BLaER1 treated with 17β-estradiol and CSF1 and Interleukin-3, amounts not matched to agents 10 nM and 100 nM (cell line): ENCODE measurements at regions not wholly inside any gene's neighbourhood (a gene's known extent, or its start where the extent isn't known, plus 50 kb on each side); places are given as distances from the start of the nearest gene placed in this dataset.
A peak's percentile ranks its signal among the peaks of the same experiment; 100 is the strongest.

Experiments used
- H3K27ac ChIP-seq, 11 experiments: shearing (Covaris generic); formaldehyde crosslinking; 2 replicates each; pipeline ENCODE4 v1.8.1; 2022
- H3K27me3 ChIP-seq, 11 experiments: shearing (Covaris generic); formaldehyde crosslinking; 2 replicates each; pipeline ENCODE4 v1.8.1; 2022
- H3K36me3 ChIP-seq, 11 experiments: shearing (Covaris generic); formaldehyde crosslinking; 2 replicates each; pipeline ENCODE4 v1.8.1; 2022
- H3K4me1 ChIP-seq, 10 experiments: shearing (Covaris generic); formaldehyde crosslinking; 2 replicates each; pipeline ENCODE4 v1.8.1; 2022
- H3K4me2 ChIP-seq, 11 experiments: shearing (Covaris generic); formaldehyde crosslinking; 2 replicates each; pipeline ENCODE4 v1.8.1; 2022
- H3K4me3 ChIP-seq, 10 experiments: shearing (Covaris generic); formaldehyde crosslinking; 2 replicates each; pipeline ENCODE4 v1.8.1; 2022
- H3K9ac ChIP-seq, 11 experiments: shearing (Covaris generic); formaldehyde crosslinking; 2 replicates each; pipeline ENCODE4 v1.8.1; 2022
- H3K9me3 ChIP-seq, 11 experiments: shearing (Covaris generic); formaldehyde crosslinking; replicated peaks in 1 of 11; 2 replicates each; pipeline ENCODE4 v1.8.1; 2022
- H4K20me1 ChIP-seq, 11 experiments: shearing (Covaris generic); formaldehyde crosslinking; 2 replicates each; pipeline ENCODE4 v1.8.1; 2022
- Cebpa-rat ChIP-seq, 11 experiments: shearing (Covaris generic); IDR thresholded peaks; 2 replicates each; pipeline ENCODE4 v1.8.1; 2022

GRCh38 chr12:126949558-126949957, 1317.4 kb upstream of the TMEM132C start:
- peak overlapping the region in 10 of 11 experiments; percentile 16 to 99 (median 88); a peak in 17 of 22 replicates for H3K27ac ChIP-seq
- no peaks in the 10 kb centered on the region for H3K27me3 ChIP-seq
- H3K9ac ChIP-seq = peak overlapping the region in 9 of 11 experiments; percentile 19 to 90 (median 74); a peak in 17 of 22 replicates
- peak overlapping the region; percentile 59 to 94 (median 80); a peak in 21 of 22 replicates for H3K4me2 ChIP-seq
- no peaks in the 10 kb centered on the region for H4K20me1 ChIP-seq
- H3K9me3 ChIP-seq = peaks cover 0 to 15% (median 6%) of the 10 kb centered on the region in 11 experiments; a peak in 12 of 22 replicates
- peaks cover 22 to 74% (median 68%) of the 10 kb centered on the region in 10 experiments for H3K4me1 ChIP-seq
- peak in 1 of 11 experiments; percentile 26; a peak in 2 of 22 replicates for TF ChIP-seq Cebpa-rat (IDR thresholded peaks at IDR 0.05)
- no peaks in the 10 kb centered on the region for H3K36me3 ChIP-seq
- H3K4me3 ChIP-seq = peak overlapping the region in 5 of 10 experiments; percentile 19 to 36 (median 27); a peak in 7 of 20 replicates

- H3K9ac ChIP-seq = peak overlapping the region in 10 of 11 experiments; percentile 2 to 90 (median 72); a peak in 17 of 22 replicates
These were observed 1316.7 kb upstream of the TMEM132C start for GRCh38 chr12:126950266-126950665.

GRCh38 chr12:126952096-126953007, 1314.6 kb upstream of the TMEM132C start:
- Histone ChIP-seq H3K36me3 (peaks cover 0 to 14% (median 0%) of the 10 kb centered on the region in 11 experiments; a peak in 2 of 22 replicates), H3K4me3 (no peak overlapping the region), H3K4me1 (peaks cover 22 to 65% (median 61%) of the 10 kb centered on the region in 10 experiments), H3K9ac (peak overlapping the region in 5 of 11 experiments; percentile 38 to 90 (median 59); a peak in 8 of 22 replicates), H3K4me2 (peak overlapping the region in 10 of 11 experiments; percentile 18 to 91 (median 80); a peak in 18 of 22 replicates), H4K20me1 (no peaks in the 10 kb centered on the region), H3K27ac (peak overlapping the region in 8 of 11 experiments; percentile 5 to 99 (median 94); a peak in 15 of 22 replicates), H3K27me3 (no peaks in the 10 kb centered on the region), H3K9me3 (peaks cover 5 to 40% (median 27%) of the 10 kb centered on the region in 11 experiments; a peak in 17 of 22 replicates)
- TF ChIP-seq Cebpa-rat (IDR thresholded peaks at IDR 0.05) = no peak

More at GRCh38 chr12:126950266-126950665, 1316.7 kb upstream of the TMEM132C start:
- Histone ChIP-seq H3K4me2 (peak overlapping the region; percentile 59 to 94 (median 80)), H4K20me1 (no peaks in the 10 kb centered on the region), H3K4me3 (peak overlapping the region in 5 of 10 experiments; percentile 16 to 36 (median 31); a peak in 8 of 20 replicates), H3K9me3 (peaks cover under 1 to 22% (median 12%) of the 10 kb centered on the region in 11 experiments; a peak in 15 of 22 replicates), H3K36me3 (no peaks in the 10 kb centered on the region), H3K27ac (peak overlapping the region in 10 of 11 experiments; percentile 16 to 99 (median 88); a peak in 19 of 22 replicates), H3K4me1 (peaks cover 22 to 67% (median 62%) of the 10 kb centered on the region in 10 experiments), H3K27me3 (no peaks in the 10 kb centered on the region)
- peak in 7 of 11 experiments; percentile 26 to 97 (median 95); a peak in 12 of 22 replicates for TF ChIP-seq Cebpa-rat (IDR thresholded peaks at IDR 0.05)

- Histone ChIP-seq H3K27me3 (no peaks in the 10 kb centered on the region), H3K4me1 (peaks cover 22 to 54% (median 50%) of the 10 kb centered on the region in 10 experiments), H3K9me3 (peaks cover 5 to 40% (median 27%) of the 10 kb centered on the region in 11 experiments; a peak in 17 of 22 replicates), H3K9ac (0 out of 22 replicates have a peak overlapping the region, but pooled peaks of 1 of the 11 experiments have one; percentile 90), H3K4me2 (peak overlapping the region in 9 of 11 experiments; percentile 14 to 91 (median 79); a peak in 12 of 22 replicates), H3K4me3 (0 out of 20 replicates have a peak overlapping the region, but pooled peaks of 1 of the 10 experiments have one; percentile 13), H3K36me3 (peaks cover 0 to 14% (median 0%) of the 10 kb centered on the region in 11 experiments; a peak in 2 of 22 replicates), H4K20me1 (no peaks in the 10 kb centered on the region), H3K27ac (peak overlapping the region in 6 of 11 experiments; percentile 84 to 99 (median 96); a peak in 10 of 22 replicates)
- TF ChIP-seq Cebpa-rat (IDR thresholded peaks at IDR 0.05) = no peak
These were observed 1313.5 kb upstream of the TMEM132C start for GRCh38 chr12:126953365-126953889.

- Histone ChIP-seq H3K27me3 (no peaks in the 10 kb centered on the region), H3K27ac (peak overlapping the region in 7 of 11 experiments; percentile 44 to 77 (median 62); a peak in 12 of 22 replicates), H4K20me1 (no peaks in the 10 kb centered on the region), H3K4me3 (no peak overlapping the region), H3K9ac (peak overlapping the region in 3 of 11 experiments; percentile 29 to 55 (median 51); a peak in 4 of 22 replicates), H3K4me1 (peaks cover 11 to 37% (median 30%) of the 10 kb centered on the region in 10 experiments), H3K9me3 (peaks cover 5 to 41% (median 30%) of the 10 kb centered on the region in 11 experiments; a peak in 21 of 22 replicates), H3K4me2 (peak overlapping the region; percentile 58 to 82 (median 70); a peak in 21 of 22 replicates), H3K36me3 (peaks cover 0 to 14% (median 0%) of the 10 kb centered on the region in 11 experiments; a peak in 2 of 22 replicates)
- TF ChIP-seq Cebpa-rat (IDR thresholded peaks at IDR 0.05) = no peak
These were observed 1306.7 kb upstream of the TMEM132C start for GRCh38 chr12:126960221-126960620.

- H3K9me3 ChIP-seq = peaks cover 5 to 36% (median 25%) of the 10 kb centered on the region in 11 experiments; a peak in 21 of 22 replicates
- peak overlapping the region in 7 of 11 experiments; percentile 8 to 55 (median 29); a peak in 9 of 22 replicates for H3K9ac ChIP-seq
- H3K36me3 ChIP-seq = peaks cover 0 to 13% (median 0%) of the 10 kb centered on the region in 11 experiments; a peak in 2 of 22 replicates
- H3K27ac ChIP-seq = peak overlapping the region in 8 of 11 experiments; percentile 34 to 77 (median 62); a peak in 15 of 22 replicates
- no peaks in the 10 kb centered on the region for H3K27me3 ChIP-seq
- H3K4me3 ChIP-seq = peak overlapping the region in 2 of 10 experiments; percentile 25 to 37; a peak in 2 of 20 replicates
- H3K4me1 ChIP-seq = peaks cover 11 to 42% (median 35%) of the 10 kb centered on the region in 10 experiments
- peak overlapping the region; percentile 58 to 82 (median 70) for H3K4me2 ChIP-seq
- no peaks in the 10 kb centered on the region for H4K20me1 ChIP-seq
- TF ChIP-seq Cebpa-rat (IDR thresholded peaks at IDR 0.05) = no peak
These were observed 1306.3 kb upstream of the TMEM132C start for GRCh38 chr12:126960709-126961108.

GRCh38 chr12:126963825-126964224, 1303.1 kb upstream of the TMEM132C start:
- TF ChIP-seq Cebpa-rat (IDR thresholded peaks at IDR 0.05) = no peak
- H3K4me1 ChIP-seq = peaks cover 15 to 62% (median 52%) of the 10 kb centered on the region in 10 experiments
- no peak overlapping the region for H3K4me3 ChIP-seq
- H3K9me3 ChIP-seq = peaks cover 5 to 26% (median 17%) of the 10 kb centered on the region in 11 experiments; a peak in 17 of 22 replicates
- no peaks in the 10 kb centered on the region for H3K27me3 ChIP-seq
- H3K27ac ChIP-seq = peak overlapping the region in 6 of 11 experiments; percentile 58 to 87 (median 79); a peak in 10 of 22 replicates
- no peak overlapping the region for H3K4me2 ChIP-seq
- H3K9ac ChIP-seq = no peak overlapping the region
- no peaks in the 10 kb centered on the region for H3K36me3 ChIP-seq
- H4K20me1 ChIP-seq = no peaks in the 10 kb centered on the region
